Epithelial cell of prostate (primary cell): ENCODE measurements at regions not wholly inside any gene's neighbourhood (a gene's known extent, or its start where the extent isn't known, plus 50 kb on each side); places are given as distances from the start of the nearest gene placed in this dataset.
"Not testable (repeated sequence)": the region's sequence is repeated elsewhere in the genome, so short reads cannot be mapped to it uniquely, and the experiment has no call there.

ENCODE experiments used
- DNase-seq: peaks from one replicate; pipeline ENCODE4 v3.0.0-alpha.2; 2011; ENCODE audit warnings: low read depth, low spot score
- H3K27ac ChIP-seq: fragments of 450-650 bp; 2 replicates; pipeline ENCODE4 v1.5.1; 2017; ENCODE audit warnings: mild to moderate bottlenecking

- DNase-seq: no peak
Measured at GRCh38 chr10:6944436-6944835, 364.4 kb upstream of the PRKCQ start.

GRCh38 chr10:6938384-6938783 is 358.3 kb upstream of the PRKCQ start:
- H3K27ac ChIP-seq: no peak overlapping the region
- no peak for DNase-seq

More at GRCh38 chr10:6944436-6944835, 364.4 kb upstream of the PRKCQ start:
- no peak overlapping the region for H3K27ac ChIP-seq

GRCh38 chr10:6936931-6937330 is 356.9 kb upstream of the PRKCQ start:
- no peak for DNase-seq

GRCh38 chr10:6929148-6929830 is 349.2 kb upstream of the PRKCQ start:
- no peak overlapping the region for H3K27ac ChIP-seq
- no peak for DNase-seq

More at GRCh38 chr10:6936931-6937330, 356.9 kb upstream of the PRKCQ start:
- no peak overlapping the region for H3K27ac ChIP-seq

GRCh38 chr10:6928586-6928985 is 348.5 kb upstream of the PRKCQ start:
- no peak for DNase-seq
- H3K27ac ChIP-seq: no peak overlapping the region

GRCh38 chr10:6926971-6927370 is 346.9 kb upstream of the PRKCQ start:
- H3K27ac ChIP-seq: no peak overlapping the region
- no peak for DNase-seq

GRCh38 chr10:6925146-6925545 is 345.1 kb upstream of the PRKCQ start:
- no peak for DNase-seq
- H3K27ac ChIP-seq: no peak overlapping the region

- peak; percentile 29 for DNase-seq
- H3K27ac ChIP-seq: no peak overlapping the region
Measured at GRCh38 chr10:6924166-6924565, 344.1 kb upstream of the PRKCQ start.

- not testable (repeated sequence) for H3K27ac ChIP-seq, DNase-seq
Measured at GRCh38 chr10:6921026-6921425, 340.9 kb upstream of the PRKCQ start.

- no peak for DNase-seq
- H3K27ac ChIP-seq: no peak overlapping the region
Measured at GRCh38 chr10:6920072-6921019, 340.3 kb upstream of the PRKCQ start.

GRCh38 chr10:6919077-6919476 is 339.0 kb upstream of the PRKCQ start:
- no peak overlapping the region for H3K27ac ChIP-seq
- DNase-seq: no peak

- DNase-seq: no peak
- no peak overlapping the region for H3K27ac ChIP-seq
Measured at GRCh38 chr10:6918305-6918704, 338.2 kb upstream of the PRKCQ start.

GRCh38 chr10:6917125-6917524 is 337.0 kb upstream of the PRKCQ start:
- no peak overlapping the region for H3K27ac ChIP-seq
- DNase-seq: no peak

GRCh38 chr10:6916601-6917000 is 336.5 kb upstream of the PRKCQ start:
- H3K27ac ChIP-seq: no peak overlapping the region
- no peak for DNase-seq

- H3K27ac ChIP-seq: no peak overlapping the region
- DNase-seq: no peak
Measured at GRCh38 chr10:6915307-6915706, 335.2 kb upstream of the PRKCQ start.

- no peak for DNase-seq
- no peak overlapping the region for H3K27ac ChIP-seq
Measured at GRCh38 chr10:6912929-6913328, 332.9 kb upstream of the PRKCQ start.

- H3K27ac ChIP-seq: no peak overlapping the region
- peak; percentile 86 for DNase-seq
Measured at GRCh38 chr10:6912424-6912823, 332.3 kb upstream of the PRKCQ start.

GRCh38 chr10:6912021-6912420 is 331.9 kb upstream of the PRKCQ start:
- H3K27ac ChIP-seq: no peak overlapping the region
- no peak for DNase-seq

- no peak overlapping the region for H3K27ac ChIP-seq
- no peak for DNase-seq
Measured at GRCh38 chr10:6909905-6910560, 330.0 kb upstream of the PRKCQ start.

GRCh38 chr10:6907877-6908530 is 327.9 kb upstream of the PRKCQ start:
- H3K27ac ChIP-seq: no peak overlapping the region
- no peak for DNase-seq
